Left ventricle myocardium inferior (tissue), 1 donor: ENCODE measurements at regions not wholly inside any gene's neighbourhood (a gene's known extent, or its start where the extent isn't known, plus 50 kb on each side); places are given as distances from the start of the nearest gene placed in this dataset.

Experiments used
- DNase-seq: peaks from one replicate; pipeline ENCODE4 v3.0.0-alpha.2; 2020
- H3K27ac ChIP-seq: fragments of 200-600 bp; replicated peaks from 2 replicates; pipeline ENCODE4 v1.8.0; 2021
- H3K27me3 ChIP-seq: fragments of 200-600 bp; 2 replicates; pipeline ENCODE4 v1.8.0; 2021; ENCODE audit warnings: low read depth
- H3K36me3 ChIP-seq: fragments of 200-600 bp; 2 replicates; pipeline ENCODE4 v1.8.0; 2021
- H3K4me1 ChIP-seq: fragments of 200-600 bp; 2 replicates; pipeline ENCODE4 v1.8.0; 2021
- H3K4me3 ChIP-seq: fragments of 200-600 bp; 2 replicates; pipeline ENCODE4 v1.8.0; 2021; ENCODE audit warnings: mild to moderate bottlenecking, moderate library complexity
- H3K9me3 ChIP-seq: fragments of 200-600 bp; replicated peaks from 2 replicates; pipeline ENCODE4 v1.8.0; 2021
- CTCF ChIP-seq: fragments of 200-600 bp; IDR thresholded peaks from 2 replicates; pipeline ENCODE4 v1.8.0; 2021; ENCODE audit warnings: antibody characterized with exemption, mild to moderate bottlenecking, borderline replicate concordance
- intact Hi-C: fragments of 100-400 bp; cut with micrococcal nuclease; formaldehyde crosslinking; loops from one replicate; pipeline ENCODE4 v1.11.0; 2022
- donor health status: DM: no; HTN: yes; CAD: no; lungs with severe emphysema.

- intact Hi-C loops = loop anchor here (10.0 kb wide), 1 partner anchor 301 kb away; no protein-coding TSS in a partner anchor
- Histone ChIP-seq H3K27me3 (no peaks in the 10 kb centered on the region), H3K27ac (no peak overlapping the region), H3K36me3 (no peaks in the 10 kb centered on the region), H3K4me1 (no peaks in the 10 kb centered on the region), H3K4me3 (no peak overlapping the region), H3K9me3 (no peaks in the 10 kb centered on the region)
- DNase-seq = no peak
- TF ChIP-seq CTCF = no peak
Observed at GRCh38 chr10:129335942-129336341, 131.1 kb upstream of the MGMT start.

DNA sequence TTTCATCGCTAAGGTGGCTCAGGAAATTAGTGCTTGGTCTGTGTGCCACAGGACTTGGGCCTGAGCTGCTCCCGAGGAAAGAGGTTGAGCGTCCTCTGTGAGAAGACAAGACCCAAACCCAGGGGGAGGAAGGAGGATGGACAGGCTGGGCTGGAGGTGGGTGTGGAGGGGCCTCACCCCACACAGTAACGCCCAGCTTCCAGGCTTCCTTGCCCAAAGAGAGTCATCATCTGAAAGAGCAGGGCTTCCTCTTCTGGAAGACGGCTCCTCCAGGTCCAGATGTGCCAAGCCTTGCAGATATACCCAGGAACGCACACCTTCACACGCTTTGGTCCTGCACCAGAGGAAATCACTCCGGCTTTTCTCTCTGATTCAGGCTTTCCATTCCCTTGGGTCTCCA is 127.8 kb upstream of the MGMT start:
- no peak overlapping the region for H3K27ac ChIP-seq
- H3K27me3 ChIP-seq = no peaks in the 10 kb centered on the region
- H3K4me3 ChIP-seq = no peak overlapping the region
- TF ChIP-seq CTCF = no peak
- H3K9me3 ChIP-seq = no peaks in the 10 kb centered on the region
- no peaks in the 10 kb centered on the region for H3K4me1 ChIP-seq
- H3K36me3 ChIP-seq = no peaks in the 10 kb centered on the region
- intact Hi-C loops = loop anchor here (10.0 kb wide), 1 partner anchor 304 kb away; no protein-coding TSS in a partner anchor
- no peak for DNase-seq

DNA sequence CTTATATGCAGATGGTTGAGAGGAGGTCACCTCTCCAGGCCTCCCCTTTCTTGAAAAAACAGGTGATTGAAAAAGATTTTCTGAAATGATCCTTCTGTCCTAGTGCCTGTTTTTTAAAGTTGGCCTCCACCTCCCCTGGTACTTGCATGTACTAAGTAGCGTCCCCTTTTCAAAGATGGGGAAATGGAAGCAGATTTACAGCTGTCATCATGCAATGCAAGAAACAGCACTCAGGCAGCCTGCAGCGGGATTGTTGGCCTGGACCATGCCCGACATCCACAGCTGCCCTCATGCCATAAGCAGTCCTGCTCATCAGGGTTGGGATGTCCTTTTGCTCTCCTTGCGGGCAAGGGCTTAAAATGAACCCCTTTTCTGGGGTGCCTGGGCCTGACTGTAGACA is 127.2 kb upstream of the MGMT start:
- Histone ChIP-seq H3K27me3 (no peaks in the 10 kb centered on the region), H3K9me3 (no peaks in the 10 kb centered on the region), H3K27ac (no peak overlapping the region), H3K4me3 (no peak overlapping the region), H3K36me3 (no peaks in the 10 kb centered on the region), H3K4me1 (no peaks in the 10 kb centered on the region)
- intact Hi-C loops = loop anchor here (10.0 kb wide), 1 partner anchor 305 kb away; no protein-coding TSS in a partner anchor
- DNase-seq = no peak
- no peak for TF ChIP-seq CTCF

- Histone ChIP-seq H3K36me3 (no peaks in the 10 kb centered on the region), H3K9me3 (no peaks in the 10 kb centered on the region), H3K4me1 (no peaks in the 10 kb centered on the region), H3K27ac (no peak overlapping the region), H3K27me3 (no peaks in the 10 kb centered on the region), H3K4me3 (no peak overlapping the region)
- intact Hi-C loops = no loop called here
- no peak for DNase-seq
- TF ChIP-seq CTCF = no peak
Observed at GRCh38 chr10:129341087-129341486, 126.0 kb upstream of the MGMT start.

DNA sequence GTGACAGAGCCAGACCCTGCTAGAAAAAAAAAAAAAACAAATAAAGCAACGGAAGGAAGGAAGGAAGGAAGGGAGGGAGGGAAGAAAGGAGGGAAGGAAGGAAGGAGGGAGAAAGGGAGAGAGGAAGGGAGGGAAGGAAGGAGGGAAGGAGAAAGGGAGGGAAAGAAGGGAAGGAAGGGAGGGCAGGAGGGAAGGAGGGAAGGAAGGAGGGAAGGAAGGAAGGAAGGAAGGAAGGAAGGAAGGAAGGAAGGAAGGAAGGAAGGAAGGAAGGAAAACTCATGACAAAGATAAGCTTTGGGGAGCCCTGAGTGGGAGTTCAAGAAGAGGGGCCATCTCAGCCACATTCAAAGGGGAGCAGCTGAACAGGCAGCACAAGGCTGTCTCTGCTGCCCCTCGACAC is 124.7 kb upstream of the MGMT start:
- no peak for TF ChIP-seq CTCF
- intact Hi-C loops = no loop called here
- no peak overlapping the region for H3K4me3 ChIP-seq
- no peak for DNase-seq
- H3K27me3 ChIP-seq = no peaks in the 10 kb centered on the region
- no peaks in the 10 kb centered on the region for H3K36me3 ChIP-seq
- no peaks in the 10 kb centered on the region for H3K9me3 ChIP-seq
- H3K4me1 ChIP-seq = no peaks in the 10 kb centered on the region
- H3K27ac ChIP-seq = no peak overlapping the region

- Histone ChIP-seq H3K36me3 (no peaks in the 10 kb centered on the region), H3K4me3 (no peak overlapping the region), H3K9me3 (no peaks in the 10 kb centered on the region), H3K4me1 (no peaks in the 10 kb centered on the region), H3K27me3 (peaks cover under 1% of the 10 kb centered on the region), H3K27ac (no peak overlapping the region)
- no peak for DNase-seq
- intact Hi-C loops = no loop called here
- no peak for TF ChIP-seq CTCF
Observed at GRCh38 chr10:129343141-129343540, 123.9 kb upstream of the MGMT start.
